ENCODE measurements at regions not wholly inside any gene's neighbourhood (a gene's known extent, or its start where the extent isn't known, plus 50 kb on each side); places are given as distances from the start of the nearest gene placed in this dataset.

DNA sequence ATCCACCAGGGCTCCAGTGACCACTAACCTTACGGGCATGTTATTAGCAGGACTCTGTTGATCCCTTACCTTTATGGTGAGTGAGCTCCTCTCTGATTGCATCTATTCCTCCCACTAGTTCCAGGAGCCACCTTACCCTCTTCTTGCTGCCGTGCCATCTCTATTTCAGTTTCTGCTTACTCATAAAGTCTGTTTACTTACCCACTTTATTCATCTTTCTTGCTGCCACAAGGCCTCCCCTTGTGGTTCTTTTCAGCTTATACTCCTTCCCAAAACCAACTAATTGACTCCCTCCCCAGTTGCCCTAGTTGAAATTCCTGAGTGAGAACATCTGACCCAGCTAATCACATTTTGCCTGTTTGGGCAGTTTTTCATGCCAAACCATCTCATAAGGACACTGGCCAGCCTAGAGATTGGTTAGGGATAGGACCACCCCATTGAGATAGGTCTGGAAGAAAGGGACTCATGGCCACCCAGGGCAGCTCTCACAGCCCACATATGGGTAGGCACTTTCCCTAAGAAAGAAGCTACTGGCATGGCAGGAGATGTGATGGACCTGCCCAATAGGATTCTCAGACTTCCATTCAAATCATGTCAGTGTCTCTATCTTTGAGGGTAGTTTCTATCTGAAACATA is 412.7 kb downstream of the EFNA5 start:
- TF ChIP-seq, protein P1, sequence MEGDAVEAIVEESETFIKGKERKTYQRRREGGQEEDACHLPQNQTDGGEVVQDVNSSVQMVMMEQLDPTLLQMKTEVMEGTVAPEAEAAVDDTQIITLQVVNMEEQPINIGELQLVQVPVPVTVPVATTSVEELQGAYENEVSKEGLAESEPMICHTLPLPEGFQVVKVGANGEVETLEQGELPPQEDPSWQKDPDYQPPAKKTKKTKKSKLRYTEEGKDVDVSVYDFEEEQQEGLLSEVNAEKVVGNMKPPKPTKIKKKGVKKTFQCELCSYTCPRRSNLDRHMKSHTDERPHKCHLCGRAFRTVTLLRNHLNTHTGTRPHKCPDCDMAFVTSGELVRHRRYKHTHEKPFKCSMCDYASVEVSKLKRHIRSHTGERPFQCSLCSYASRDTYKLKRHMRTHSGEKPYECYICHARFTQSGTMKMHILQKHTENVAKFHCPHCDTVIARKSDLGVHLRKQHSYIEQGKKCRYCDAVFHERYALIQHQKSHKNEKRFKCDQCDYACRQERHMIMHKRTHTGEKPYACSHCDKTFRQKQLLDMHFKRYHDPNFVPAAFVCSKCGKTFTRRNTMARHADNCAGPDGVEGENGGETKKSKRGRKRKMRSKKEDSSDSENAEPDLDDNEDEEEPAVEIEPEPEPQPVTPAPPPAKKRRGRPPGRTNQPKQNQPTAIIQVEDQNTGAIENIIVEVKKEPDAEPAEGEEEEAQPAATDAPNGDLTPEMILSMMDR (IDR thresholded peaks at IDR 0.05): no peak
- TF ChIP-seq POLR2A (IDR thresholded peaks at IDR 0.05): no peak
